Suppressor macrophage treated with lipopolysaccharide for 1 hour (primary cell): ENCODE measurements at regions not wholly inside any gene's neighbourhood (a gene's known extent, or its start where the extent isn't known, plus 50 kb on each side); places are given as distances from the start of the nearest gene placed in this dataset.

Experiments used
- DNase-seq, 3 donors: peaks; one replicate each; pipeline ENCODE4 v3.0.0-alpha.2; 2020 to 2022

GRCh38 chr1:2890221-2890850 lies 88.8 kb upstream of the TTC34 start:
- no peak for DNase-seq

GRCh38 chr1:2891923-2892448 lies 90.5 kb upstream of the TTC34 start:
- no peak for DNase-seq

- no peak for DNase-seq
Observed at GRCh38 chr1:2893473-2894120, 92.1 kb upstream of the TTC34 start.

GRCh38 chr1:2894381-2895041 lies 93.0 kb upstream of the TTC34 start:
- no peak for DNase-seq

GRCh38 chr1:2896824-2897223 lies 95.3 kb upstream of the TTC34 start:
- DNase-seq, result no peak

- no peak for DNase-seq
Observed at GRCh38 chr1:2903226-2903625, 101.7 kb upstream of the TTC34 start.

GRCh38 chr1:2904191-2904590 lies 102.7 kb upstream of the TTC34 start:
- no peak for DNase-seq

- no peak for DNase-seq
Observed at GRCh38 chr1:2905356-2905755, 103.9 kb upstream of the TTC34 start.

GRCh38 chr1:2906085-2906484 lies 104.6 kb upstream of the TTC34 start:
- DNase-seq, result no peak

GRCh38 chr1:2906620-2907019 lies 105.1 kb upstream of the TTC34 start:
- DNase-seq, result no peak

GRCh38 chr1:2907051-2907450 lies 105.6 kb upstream of the TTC34 start:
- no peak for DNase-seq

GRCh38 chr1:2908081-2908480 lies 106.6 kb upstream of the TTC34 start:
- DNase-seq, result no peak

- DNase-seq, result no peak
Observed at GRCh38 chr1:2908561-2908960, 107.1 kb upstream of the TTC34 start.

- no peak for DNase-seq
Observed at GRCh38 chr1:2909797-2910196, 108.3 kb upstream of the TTC34 start.

GRCh38 chr1:2910211-2910610 lies 108.7 kb upstream of the TTC34 start:
- no peak for DNase-seq

- no peak for DNase-seq
Observed at GRCh38 chr1:2911421-2912178, 109.7 kb upstream of the ACTRT2 start.

- DNase-seq, result peak; percentile 36 to 62 (median 47)
Observed at GRCh38 chr1:2912424-2913061, 108.7 kb upstream of the ACTRT2 start.

GRCh38 chr1:2913091-2913490 lies 108.2 kb upstream of the ACTRT2 start:
- no peak for DNase-seq

GRCh38 chr1:2914702-2915101 lies 106.6 kb upstream of the ACTRT2 start:
- DNase-seq, result no peak

- DNase-seq, result no peak
Observed at GRCh38 chr1:2916153-2916552, 105.1 kb upstream of the ACTRT2 start.

GRCh38 chr1:2916706-2917105 lies 104.6 kb upstream of the ACTRT2 start:
- DNase-seq, result no peak

GRCh38 chr1:2917284-2917683 lies 104.0 kb upstream of the ACTRT2 start:
- no peak for DNase-seq

- no peak for DNase-seq
Observed at GRCh38 chr1:2918441-2918840, 102.8 kb upstream of the ACTRT2 start.
